ENCODE measurements at regions not wholly inside any gene's neighbourhood (a gene's known extent, or its start where the extent isn't known, plus 50 kb on each side); places are given as distances from the start of the nearest gene placed in this dataset.
A peak's percentile ranks its signal among the peaks of the same experiment; 100 is the strongest.
"Not testable (repeated sequence)": the region's sequence is repeated elsewhere in the genome, so short reads cannot be mapped to it uniquely, and the experiment has no call there.

- ATAC-seq (ENCODE audit: poor library complexity) (no peak), DNase-seq (no peak)
- H3K27me3 Mint-ChIP-seq: no peaks in the 10 kb centered on the region
- Histone ChIP-seq H3K4me3 (ENCODE audit: low read length) (no peak overlapping the region), H3K27ac (ENCODE audit: low read depth in 1 of 2, low read length in 2 of 2) (peak overlapping the region in 1 of 2 donors; percentile 12), H3K27me3 (ENCODE audit: control insufficient read depth in 1 of 2, insufficient read depth in 2 of 2, low read length in 2 of 2) (no peaks in the 10 kb centered on the region), H3K9me3 (ENCODE audit: control insufficient read depth in 1 of 2, insufficient read depth in 1 of 2, low read length in 2 of 2) (no peaks in the 10 kb centered on the region), H3K4me1 (ENCODE audit: insufficient read depth, low read length) (peaks cover 39% of the 10 kb centered on the region), H3K36me3 (ENCODE audit: insufficient read depth, low read length) (no peaks in the 10 kb centered on the region)
- no peaks in the 10 kb centered on the region for H3K9me3 Mint-ChIP-seq
- H3K36me3 Mint-ChIP-seq (ENCODE audit: low read depth): peaks cover 12% of the 10 kb centered on the region
- ChIA-PET POLR2A (interaction anchor here (1.0 to 11.4 kb wide), 4 partner anchors 78 to 113 kb away, joined by 3 to 913 read pairs (median 228); partner anchors contain the start of gene CHD2), CTCF (interaction anchor here (1.3 to 1.4 kb wide), 2 partner anchors 8 to 77 kb away, joined by 4 to 5 read pairs; no protein-coding TSS in a partner anchor)
- no peak for TF ChIP-seq CTCF (IDR thresholded peaks at IDR 0.05)
- intact Hi-C loops (cut with DNase I, micrococcal nuclease): loop anchor here in 1 of 2 experiments (5.0 kb wide), 1 partner anchor 42 kb away; no protein-coding TSS in a partner anchor
- H3K4me1 Mint-ChIP-seq (ENCODE audit: low read depth): peaks cover 41% of the 10 kb centered on the region
- H3K4me3 Mint-ChIP-seq: no peak overlapping the region
- no peak overlapping the region for H3K27ac Mint-ChIP-seq
Observed at GRCh38 chr15:92805080-92805690, 94.9 kb upstream of the CHD2 start.

- H3K27me3 Mint-ChIP-seq; H3K36me3 ChIP-seq (ENCODE audit: insufficient read depth, low read length); H3K9me3 Mint-ChIP-seq; H3K27ac ChIP-seq (ENCODE audit: low read depth in 1 of 2, low read length in 2 of 2); ATAC-seq (ENCODE audit: poor library complexity); H3K9me3 ChIP-seq (ENCODE audit: control insufficient read depth in 1 of 2, insufficient read depth in 1 of 2, low read length in 2 of 2); DNase-seq; H3K27me3 ChIP-seq (ENCODE audit: control insufficient read depth in 1 of 2, insufficient read depth in 2 of 2, low read length in 2 of 2); H3K4me3 ChIP-seq (ENCODE audit: low read length): not testable (repeated sequence)
- ChIA-PET POLR2A (interaction anchor here (1.6 to 11.4 kb wide), 3 partner anchors 77 to 112 kb away, joined by 6 to 913 read pairs (median 449); partner anchors contain the start of gene CHD2), CTCF (interaction anchor here (1.3 to 1.4 kb wide), 2 partner anchors 9 to 76 kb away, joined by 4 to 5 read pairs; no protein-coding TSS in a partner anchor)
- intact Hi-C loops (cut with DNase I, micrococcal nuclease): loop anchor here in 1 of 2 experiments (5.0 kb wide), 1 partner anchor 41 kb away; no protein-coding TSS in a partner anchor
- Mint-ChIP-seq H3K4me1 (ENCODE audit: low read depth) (peaks cover 51% of the 10 kb centered on the region), H3K4me3 (peak overlapping the region; percentile 76), H3K27ac (peak overlapping the region; percentile 60), H3K36me3 (ENCODE audit: low read depth) (peaks cover 12% of the 10 kb centered on the region)
- H3K4me1 ChIP-seq (ENCODE audit: insufficient read depth, low read length): peaks cover 46% of the 10 kb centered on the region
Observed at GRCh38 chr15:92806171-92806570, 94.0 kb upstream of the CHD2 start.

GRCh38 chr15:92806763-92807162 is 93.4 kb upstream of the CHD2 start:
- intact Hi-C loops (cut with DNase I, micrococcal nuclease): loop anchor here in 1 of 2 experiments (5.0 kb wide), 1 partner anchor 41 kb away; no protein-coding TSS in a partner anchor
- H3K4me1 Mint-ChIP-seq (ENCODE audit: low read depth): peaks cover 55% of the 10 kb centered on the region
- H3K9me3 Mint-ChIP-seq: no peaks in the 10 kb centered on the region
- Histone ChIP-seq H3K27me3 (ENCODE audit: control insufficient read depth in 1 of 2, insufficient read depth in 2 of 2, low read length in 2 of 2) (no peaks in the 10 kb centered on the region), H3K27ac (ENCODE audit: low read depth in 1 of 2, low read length in 2 of 2) (no peak overlapping the region), H3K4me1 (ENCODE audit: insufficient read depth, low read length) (peaks cover 45% of the 10 kb centered on the region), H3K36me3 (ENCODE audit: insufficient read depth, low read length) (no peaks in the 10 kb centered on the region), H3K9me3 (ENCODE audit: control insufficient read depth in 1 of 2, insufficient read depth in 1 of 2, low read length in 2 of 2) (no peaks in the 10 kb centered on the region), H3K4me3 (ENCODE audit: low read length) (no peak overlapping the region)
- peaks cover 12% of the 10 kb centered on the region for H3K36me3 Mint-ChIP-seq (ENCODE audit: low read depth)
- TF ChIP-seq CTCF (IDR thresholded peaks at IDR 0.05): no peak
- DNase-seq (no peak), ATAC-seq (ENCODE audit: poor library complexity) (no peak)
- H3K27me3 Mint-ChIP-seq: no peaks in the 10 kb centered on the region
- CTCF ChIA-PET: interaction anchor here (5.2 kb wide), 1 partner anchor 25 kb away, joined by 80 read pairs; no protein-coding TSS in a partner anchor
- POLR2A ChIA-PET: interaction anchor here (1.6 to 11.4 kb wide), 3 partner anchors 77 to 111 kb away, joined by 6 to 913 read pairs (median 449); partner anchors contain the start of gene CHD2
- H3K4me3 Mint-ChIP-seq: no peak overlapping the region
- H3K27ac Mint-ChIP-seq: peak overlapping the region; percentile 60
